ENCODE measurements at regions not wholly inside any gene's neighbourhood (a gene's known extent, or its start where the extent isn't known, plus 50 kb on each side); places are given as distances from the start of the nearest gene placed in this dataset. TPM values are rescaled to one million over a fixed set of nuclear protein-coding genes. Genes with fewer than 3 reads are reported as not detected.

DNA sequence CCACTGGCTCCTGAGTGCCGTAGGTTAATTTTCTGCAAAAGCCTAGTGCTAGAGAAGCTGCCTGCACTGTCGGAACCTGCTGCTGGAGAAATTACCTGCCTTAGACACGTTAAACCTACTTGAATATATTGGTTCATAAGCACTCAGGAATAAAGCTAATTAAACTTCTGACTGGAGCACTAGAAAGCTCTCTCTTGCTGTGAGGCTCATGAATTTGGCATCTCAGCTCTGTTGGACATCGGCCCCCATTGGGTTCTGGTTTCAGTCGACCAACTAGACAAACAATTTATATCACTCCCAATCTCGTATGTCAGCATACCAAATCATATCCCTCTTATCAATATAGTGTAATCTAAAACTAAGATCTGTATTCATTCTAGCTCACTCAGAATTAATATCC is 52.4 kb upstream of the SEMA3C start:
- H3K27ac ChIP-seq: no peak overlapping the region
- intact Hi-C loops (cut with DNase I): no loop called here
- 87 to 89% (median 89%) methylated on average over 6 of the region's 6 CpGs for WGBS, 3 donors

More for the DNA sequence above, 52.4 kb upstream of the SEMA3C start:
- H3K9me3 ChIP-seq: no peaks in the 10 kb centered on the region
- H3K4me1 ChIP-seq (ENCODE audit: insufficient read depth): no peaks in the 10 kb centered on the region
- no peak overlapping the region for H3K4me3 ChIP-seq
- H3K36me3 ChIP-seq: no peaks in the 10 kb centered on the region
- TF ChIP-seq, protein P1, sequence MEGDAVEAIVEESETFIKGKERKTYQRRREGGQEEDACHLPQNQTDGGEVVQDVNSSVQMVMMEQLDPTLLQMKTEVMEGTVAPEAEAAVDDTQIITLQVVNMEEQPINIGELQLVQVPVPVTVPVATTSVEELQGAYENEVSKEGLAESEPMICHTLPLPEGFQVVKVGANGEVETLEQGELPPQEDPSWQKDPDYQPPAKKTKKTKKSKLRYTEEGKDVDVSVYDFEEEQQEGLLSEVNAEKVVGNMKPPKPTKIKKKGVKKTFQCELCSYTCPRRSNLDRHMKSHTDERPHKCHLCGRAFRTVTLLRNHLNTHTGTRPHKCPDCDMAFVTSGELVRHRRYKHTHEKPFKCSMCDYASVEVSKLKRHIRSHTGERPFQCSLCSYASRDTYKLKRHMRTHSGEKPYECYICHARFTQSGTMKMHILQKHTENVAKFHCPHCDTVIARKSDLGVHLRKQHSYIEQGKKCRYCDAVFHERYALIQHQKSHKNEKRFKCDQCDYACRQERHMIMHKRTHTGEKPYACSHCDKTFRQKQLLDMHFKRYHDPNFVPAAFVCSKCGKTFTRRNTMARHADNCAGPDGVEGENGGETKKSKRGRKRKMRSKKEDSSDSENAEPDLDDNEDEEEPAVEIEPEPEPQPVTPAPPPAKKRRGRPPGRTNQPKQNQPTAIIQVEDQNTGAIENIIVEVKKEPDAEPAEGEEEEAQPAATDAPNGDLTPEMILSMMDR (IDR thresholded peaks at IDR 0.05): no peak
- TF ChIP-seq EP300 (IDR thresholded peaks at IDR 0.05): no peak
- TF ChIP-seq POLR2A (IDR thresholded peaks at IDR 0.05): no peak
- no peaks in the 10 kb centered on the region for H3K27me3 ChIP-seq
- no peak for DNase-seq

Small RNA genes in the stretch of these regions (small RNA-seq; reads per million reads assigned to genes)
- not detected for gene AC004866.1

All from ovary (tissue), 7 donors.